Stimulated activated CD8-positive, alpha-beta memory T cell treated with anti-CD3 and anti-CD28 coated beads, Interleukin-7, amount 100 ng/mL, for 24 hours (primary cell): ENCODE measurements at regions not wholly inside any gene's neighbourhood (a gene's known extent, or its start where the extent isn't known, plus 50 kb on each side); places are given as distances from the start of the nearest gene placed in this dataset.
"Not testable (repeated sequence)": the region's sequence is repeated elsewhere in the genome, so short reads cannot be mapped to it uniquely, and the experiment has no call there.

Experiments used
- DNase-seq: peaks from one replicate; pipeline ENCODE4 v3.0.0-alpha.2; 2020; ENCODE audit warnings: low read depth

DNA sequence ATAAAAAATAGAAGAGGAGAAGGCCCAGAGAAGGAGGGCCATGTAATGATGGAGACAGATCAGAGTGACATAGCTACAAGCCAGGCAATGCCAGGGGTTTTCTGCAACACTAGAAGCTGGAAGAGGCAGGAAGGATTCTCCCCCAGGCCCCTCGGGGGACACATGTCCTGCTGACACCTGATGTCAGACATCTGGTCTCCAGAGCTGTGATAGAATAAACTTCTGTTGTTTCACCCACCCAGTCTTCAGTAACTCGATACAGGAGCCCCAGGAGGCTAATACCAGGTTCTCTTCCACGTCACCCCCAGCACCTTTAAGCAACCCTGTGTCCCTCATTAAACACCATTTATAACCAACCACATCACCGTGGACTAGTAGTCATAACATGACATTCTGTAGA, 94.9 kb downstream of the TMEM130 start:
- no peak for DNase-seq

DNA sequence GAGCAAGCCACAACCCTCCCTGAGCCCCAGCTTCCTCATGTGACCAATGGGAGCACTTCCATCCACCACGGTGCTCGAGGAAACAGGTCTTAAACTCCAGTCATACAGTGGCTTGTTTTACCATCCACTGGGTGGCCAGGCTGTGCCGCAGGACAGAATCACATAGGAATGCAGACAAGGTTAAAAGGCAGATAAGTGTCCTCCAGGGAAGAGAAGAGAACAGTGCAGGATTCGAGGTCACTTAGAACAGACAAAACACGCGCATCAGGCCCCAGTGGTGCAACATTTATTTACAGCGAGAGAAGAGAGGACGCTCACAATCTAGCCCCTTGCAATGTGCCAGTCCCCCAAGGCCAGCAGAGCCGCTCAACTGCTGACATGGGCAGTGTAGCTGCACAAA, 92.8 kb downstream of the TMEM130 start:
- DNase-seq, result no peak

DNA sequence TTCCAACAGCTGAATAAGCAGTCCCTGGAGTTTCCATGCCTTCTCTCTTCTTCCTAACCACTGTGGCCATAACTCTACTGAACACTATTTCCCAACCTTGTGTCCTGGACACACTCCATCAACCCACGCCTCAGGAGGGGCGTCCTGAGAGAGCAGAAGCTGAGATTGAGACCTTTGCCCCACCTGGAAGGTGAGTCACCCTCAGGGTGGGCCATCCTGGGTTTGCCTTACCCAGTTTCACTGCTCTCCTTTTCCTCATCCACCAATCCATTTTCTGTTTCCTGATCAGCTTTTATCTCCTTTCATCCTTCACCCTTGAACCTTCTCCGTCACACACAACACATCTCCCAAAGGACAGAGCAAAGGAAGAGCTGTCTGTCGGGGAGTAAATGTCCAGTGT, 91.4 kb downstream of the TMEM130 start:
- no peak for DNase-seq

DNA sequence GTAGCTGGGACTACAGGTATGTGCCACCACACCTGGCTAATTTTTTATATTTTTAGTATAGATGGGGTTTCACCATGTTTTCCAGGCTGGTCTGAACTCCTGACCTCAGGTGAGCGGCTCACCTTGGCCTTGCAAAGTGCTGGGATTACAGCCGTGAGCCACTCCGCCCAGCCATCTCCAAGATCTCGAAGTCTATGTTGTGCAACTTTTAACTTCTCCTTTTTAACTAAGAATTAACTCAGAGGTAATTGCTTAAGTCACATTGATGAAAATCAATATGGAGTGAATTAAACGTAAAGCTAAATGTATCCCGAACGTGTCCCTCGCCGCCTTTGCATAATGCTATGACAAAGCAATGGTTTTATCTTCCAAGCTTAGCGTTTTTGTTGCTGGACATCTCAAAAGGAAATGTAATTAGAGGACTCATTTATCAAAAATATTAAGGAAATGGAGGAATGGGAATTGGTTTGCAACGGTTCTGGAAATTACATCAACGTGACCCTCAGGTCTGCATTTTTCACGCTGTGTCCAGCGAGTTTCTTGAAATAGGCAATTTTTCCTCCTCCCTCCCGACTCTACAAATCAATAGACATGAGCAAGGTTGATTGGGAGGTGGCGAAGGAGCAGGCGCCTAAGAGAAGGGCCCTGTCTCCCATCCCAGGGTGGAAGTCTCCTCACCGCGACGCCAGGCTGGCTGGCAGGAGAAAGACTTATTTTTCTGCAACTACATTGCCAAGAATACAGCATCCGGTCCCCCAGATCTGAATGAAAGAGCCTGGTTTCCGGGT, 89.8 kb downstream of the TMEM130 start:
- no peak for DNase-seq

DNA sequence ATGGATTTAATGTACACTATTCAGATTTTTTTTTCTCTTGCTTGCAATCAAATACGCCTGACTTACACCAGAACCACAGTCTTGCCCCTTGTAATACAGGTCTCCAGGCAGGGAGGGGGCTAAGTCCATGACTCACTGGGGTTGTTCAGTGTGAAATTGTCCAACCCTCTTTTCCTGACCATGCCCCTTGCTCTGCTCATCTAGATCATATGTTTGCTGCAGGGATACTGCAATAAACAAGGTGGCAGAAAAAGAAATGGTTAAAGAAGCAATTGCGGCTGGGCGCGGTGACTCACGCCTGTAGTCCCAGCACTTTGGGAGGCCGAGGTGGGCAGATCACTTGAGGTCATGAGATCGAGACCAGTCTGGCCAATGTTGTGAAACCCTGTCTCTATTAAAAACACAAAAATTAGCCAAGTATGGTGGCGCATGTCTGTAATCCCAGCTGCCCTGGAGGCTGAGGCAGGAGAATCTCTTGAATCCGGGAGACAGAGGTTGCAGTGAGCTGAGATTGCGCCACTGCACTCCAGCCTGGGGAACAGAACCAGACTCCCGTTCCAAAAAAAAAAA, 85.5 kb downstream of the TMEM130 start:
- DNase-seq, result no peak

DNA sequence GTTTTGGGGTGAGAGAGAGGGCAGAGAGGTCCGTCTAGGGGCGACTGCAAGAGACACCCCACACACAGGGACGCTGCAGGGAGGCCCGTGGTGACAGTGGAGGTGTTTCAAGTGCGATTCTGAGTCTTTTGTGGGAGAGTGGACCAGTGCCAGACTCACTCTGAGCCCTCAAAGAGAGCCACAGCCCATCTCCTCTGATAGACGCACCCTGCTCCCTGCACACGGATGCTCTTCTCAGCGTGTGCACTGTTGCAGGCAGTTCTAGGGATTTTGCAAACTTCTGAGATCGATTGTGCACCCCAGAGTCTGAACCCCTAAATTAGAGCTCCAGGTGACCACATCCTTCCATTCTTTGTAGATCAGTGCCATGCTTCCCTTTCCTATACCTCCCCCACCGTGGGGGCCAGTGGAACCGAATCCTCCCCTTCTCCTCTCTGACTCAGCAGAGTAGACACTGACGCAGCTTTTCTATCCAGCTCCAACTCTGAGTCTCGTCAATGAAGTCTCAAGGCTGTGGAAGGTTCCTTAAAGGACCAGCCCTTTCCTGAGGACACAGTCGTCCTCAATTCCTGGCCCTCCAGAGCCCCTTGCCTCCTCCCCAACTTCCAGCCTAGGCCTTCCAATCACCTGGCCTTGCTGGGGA, 83.8 kb downstream of the TMEM130 start:
- DNase-seq, result no peak

DNA sequence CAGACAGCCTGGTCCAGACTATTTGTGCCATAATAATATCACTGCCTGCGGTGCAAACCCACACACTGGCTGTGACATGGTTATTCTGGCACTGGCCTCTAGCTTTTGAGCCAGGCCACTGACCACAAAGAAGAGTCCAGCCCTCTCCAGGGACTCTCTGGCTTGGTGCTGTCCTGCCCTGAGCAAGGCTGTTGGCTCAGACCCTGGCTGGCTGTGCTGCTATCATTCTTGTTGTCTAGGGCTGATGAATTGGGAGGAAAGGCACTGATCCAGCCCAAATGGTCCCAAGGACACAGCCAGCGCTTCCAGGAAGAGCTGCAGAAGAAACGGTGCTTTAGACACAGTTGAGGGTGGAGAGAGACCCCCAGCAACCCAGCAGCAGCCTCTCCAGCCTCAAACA, 80.8 kb downstream of the TMEM130 start:
- DNase-seq, result no peak

DNA sequence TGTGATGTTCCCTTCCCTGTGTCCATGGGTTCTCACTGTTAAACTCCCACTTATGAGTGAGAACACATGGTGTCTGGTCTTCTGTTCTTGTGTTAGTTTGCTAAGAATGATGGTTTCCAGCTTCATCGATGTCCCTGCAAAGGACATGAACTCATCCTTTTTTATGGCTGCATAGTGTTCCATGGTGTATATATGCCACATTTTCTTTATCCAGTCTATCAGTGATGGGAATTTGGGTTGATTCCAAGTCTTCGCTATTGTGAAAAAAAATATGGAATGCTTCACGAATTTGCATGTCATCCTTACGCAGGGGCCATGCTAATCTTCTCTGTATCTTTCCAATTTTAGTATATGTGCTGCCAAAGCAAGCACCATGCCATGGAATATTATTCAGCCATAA, 75.4 kb downstream of the TMEM130 start:
- DNase-seq, result not testable (repeated sequence)

DNA sequence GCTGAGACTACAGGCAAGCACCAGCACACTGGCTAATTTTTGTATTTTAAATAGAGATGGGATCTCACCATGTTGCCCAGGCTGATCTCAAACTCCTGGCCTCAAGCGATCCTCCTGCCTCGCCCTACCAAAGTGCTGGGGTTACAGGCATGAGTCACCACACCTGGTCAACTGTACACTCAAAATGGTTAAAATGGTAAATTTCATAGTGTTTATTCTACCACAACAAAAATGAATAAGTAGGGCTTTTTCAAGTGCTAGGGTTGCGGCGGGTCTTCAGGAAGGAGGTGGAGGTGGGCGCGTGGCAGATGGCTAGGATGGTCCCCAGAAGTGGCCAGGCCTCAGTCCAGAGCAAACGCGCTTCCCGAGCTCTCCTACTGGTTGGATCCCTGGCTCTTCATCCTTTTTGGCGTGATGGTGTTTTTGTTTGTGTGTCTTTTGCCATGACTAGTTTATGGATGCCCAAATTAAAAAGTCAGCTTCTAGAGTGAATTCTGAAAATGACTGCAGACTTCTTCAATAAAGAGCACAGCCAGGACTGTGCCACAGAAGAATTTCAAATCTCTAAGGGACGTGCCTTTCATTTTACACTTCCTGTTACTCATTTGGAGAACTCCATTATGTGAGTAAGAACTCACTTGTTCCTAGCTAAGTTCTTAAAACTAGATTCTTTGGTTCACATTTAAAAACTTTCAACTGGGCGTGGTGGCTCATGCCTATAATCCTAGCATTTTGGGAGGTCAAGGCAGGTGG, 73.9 kb downstream of the TMEM130 start:
- DNase-seq, result no peak
